IMR-90 (cell line): ENCODE measurements at regions not wholly inside any gene's neighbourhood (a gene's known extent, or its start where the extent isn't known, plus 50 kb on each side); places are given as distances from the start of the nearest gene placed in this dataset.

Experiments used
- ATAC-seq: fragments of 200-7000 bp; cut with Tn5 transposase; 2 replicates; pipeline ENCODE4 v1.9.1; 2020; ENCODE audit warnings: low read depth, mild to moderate bottlenecking, moderate library complexity
- BruUV-seq: library from RNA; stranded (reverse); fragments of 400-500 nt; replicated peaks from 2 replicates; lab custom pipeline; 2021; lab: Mats Ljungman, UMichigan
- CTCF ChIA-PET: fragments of 300-600 bp; formaldehyde crosslinking; extraction: SDS; loops from one replicate; lab custom pipeline; 2021; ENCODE audit warnings: antibody characterized with exemption; lab: Yijun Ruan, JAX
- POLR2A ChIA-PET: fragments of 300-600 bp; sonication (Branson Sonifier 250); formaldehyde crosslinking; loops from one replicate; lab custom pipeline; 2022; ENCODE audit warnings: antibody characterized with exemption; ENCODE audit not compliant: unreplicated experiment; lab: Charles Lee
- DNase-seq: peaks from one replicate; pipeline ENCODE4 v3.0.0; 2013
- H2AFZ ChIP-seq: replicated peaks from 2 replicates; pipeline ENCODE3; 2013; ENCODE audit warnings: low read length, mild to moderate bottlenecking; ENCODE audit not compliant: poor library complexity
- H2AK5ac ChIP-seq: 2 replicates; pipeline ENCODE4 v1.6.1; 2013; ENCODE audit warnings: low read depth, low read length, inconsistent platforms
- H2AK9ac ChIP-seq: replicated peaks from 2 replicates; pipeline ENCODE3; 2013; ENCODE audit warnings: mild to moderate bottlenecking, low read depth, low read length, moderate library complexity; ENCODE audit not compliant: poor library complexity
- H2BK120ac ChIP-seq: 2 replicates; pipeline ENCODE4 v1.6.1; 2013; ENCODE audit warnings: low read depth, low read length, inconsistent platforms
- H2BK15ac ChIP-seq: 3 replicates; pipeline ENCODE4 v1.6.1; 2013; ENCODE audit warnings: low read depth, low read length, inconsistent platforms
- H2BK20ac ChIP-seq: 2 replicates; pipeline ENCODE4 v1.6.1; 2013; ENCODE audit warnings: low read depth, mild to moderate bottlenecking, inconsistent platforms, low read length, moderate library complexity
- H2BK5ac ChIP-seq: 2 replicates; pipeline ENCODE4 v1.6.1; 2013; ENCODE audit warnings: mild to moderate bottlenecking, low read depth, low read length, inconsistent platforms; ENCODE audit not compliant: poor library complexity, severe bottlenecking
- H3K14ac ChIP-seq: replicated peaks from 2 replicates; pipeline ENCODE4 v1.6.1; 2013; ENCODE audit warnings: low read depth, low read length, inconsistent platforms
- H3K18ac ChIP-seq: 2 replicates; pipeline ENCODE4 v1.6.1; 2013; ENCODE audit warnings: low read depth, low read length, control low read depth
- H3K23ac ChIP-seq: 2 replicates; pipeline ENCODE4 v1.6.1; 2013; ENCODE audit warnings: low read depth, low read length, inconsistent platforms
- H3K27ac ChIP-seq: 2 replicates; pipeline ENCODE4 v1.5.1; 2013; ENCODE audit warnings: mild to moderate bottlenecking, control low read depth, low read length; ENCODE audit not compliant: insufficient read depth
- H3K27me3 ChIP-seq: 2 replicates; pipeline ENCODE4 v1.6.1; 2013; ENCODE audit warnings: low read length; ENCODE audit not compliant: control insufficient read depth, insufficient read depth
- H3K36me3 ChIP-seq: 2 replicates; pipeline ENCODE4 v1.6.1; 2013; ENCODE audit warnings: low read length, mixed read lengths; ENCODE audit not compliant: control insufficient read depth, insufficient read depth
- H3K4ac ChIP-seq: 2 replicates; pipeline ENCODE4 v1.6.1; 2013; ENCODE audit warnings: low read depth, low read length, inconsistent platforms
- H3K4me1 ChIP-seq: 2 replicates; pipeline ENCODE4 v1.6.1; 2013; ENCODE audit warnings: low read length, mixed read lengths; ENCODE audit not compliant: control insufficient read depth, insufficient read depth
- H3K4me2 ChIP-seq: 2 replicates; pipeline ENCODE4 v1.6.1; 2013; ENCODE audit warnings: low read depth, mild to moderate bottlenecking, control low read depth, low read length, moderate library complexity
- H3K4me3 ChIP-seq: 2 replicates; pipeline ENCODE4 v1.5.1; 2013; ENCODE audit warnings: low read depth, mild to moderate bottlenecking, control low read depth, low read length, moderate library complexity; ENCODE audit not compliant: insufficient read depth
- H3K56ac ChIP-seq: 2 replicates; pipeline ENCODE4 v1.6.1; 2013; ENCODE audit warnings: low read length, inconsistent platforms; ENCODE audit not compliant: insufficient read depth; ENCODE audit errors: extremely low read depth
- H3K79me1 ChIP-seq, 2 experiments: 2 replicates each; pipeline ENCODE4 v1.6.1; 2013; ENCODE audit warnings: low read length in 2 of 2, inconsistent platforms in 1 of 2, low read depth in 1 of 2
- H3K9ac ChIP-seq: 2 replicates; pipeline ENCODE4 v1.6.1; 2013; ENCODE audit warnings: low read depth, low read length, control low read depth
- H3K9me1 ChIP-seq: 2 replicates; pipeline ENCODE4 v1.6.1; 2013; ENCODE audit warnings: low read length, inconsistent platforms; ENCODE audit not compliant: insufficient read depth
- H3K9me3 ChIP-seq: 2 replicates; pipeline ENCODE4 v1.6.1; 2013; ENCODE audit warnings: low read length; ENCODE audit not compliant: control insufficient read depth, insufficient read depth
- H4K20me1 ChIP-seq: 2 replicates; pipeline ENCODE4 v1.6.1; 2013; ENCODE audit warnings: low read length, inconsistent platforms; ENCODE audit not compliant: insufficient read depth
- H4K5ac ChIP-seq: 2 replicates; pipeline ENCODE4 v1.6.1; 2013; ENCODE audit warnings: mild to moderate bottlenecking, low read depth, low read length, control low read depth
- H4K8ac ChIP-seq, 2 experiments: 2 replicates each; pipeline ENCODE4 v1.6.1; 2013; ENCODE audit warnings: low read depth in 2 of 2, low read length in 2 of 2, control low read depth in 1 of 2, inconsistent platforms in 1 of 2
- H4K91ac ChIP-seq: 2 replicates; pipeline ENCODE4 v1.6.1; 2013; ENCODE audit warnings: low read depth, low read length, inconsistent platforms; ENCODE audit not compliant: insufficient read depth
- BHLHE40 ChIP-seq: fragments of 150-350 bp; IDR thresholded peaks from 2 replicates; pipeline ENCODE4 v1.6.1; 2016; ENCODE audit warnings: mild to moderate bottlenecking, low read depth, low read length
- CEBPB ChIP-seq: IDR thresholded peaks from 2 replicates; pipeline ENCODE4 v1.6.1; 2012; ENCODE audit warnings: low read depth, low read length, improper control_type of control experiment
- CHD1 ChIP-seq: IDR thresholded peaks from 2 replicates; pipeline ENCODE4 v1.6.1; 2012; ENCODE audit warnings: low read depth, low read length, improper control_type of control experiment
- MAZ ChIP-seq: IDR thresholded peaks from 2 replicates; pipeline ENCODE4 v1.6.1; 2012; ENCODE audit warnings: low read depth, mild to moderate bottlenecking, low read length, improper control_type of control experiment, moderate library complexity, borderline replicate concordance
- NFE2L2 ChIP-seq: fragments of 150-350 bp; IDR thresholded peaks from 2 replicates; pipeline ENCODE4 v1.6.1; 2016; ENCODE audit warnings: low read depth, mild to moderate bottlenecking, low read length
- RCOR1 ChIP-seq: IDR thresholded peaks from 2 replicates; pipeline ENCODE4 v1.6.1; 2012; ENCODE audit warnings: mild to moderate bottlenecking, low read length, improper control_type of control experiment; ENCODE audit not compliant: insufficient replicate concordance
- WGBS, 2 experiments: methylation state at CpG; one replicate each; pipeline versions ENCODE4 v1.1.5 to v1.1.7; 2013; ENCODE audit warnings: missing lambda C conversion rate in 2 of 2; ENCODE audit not compliant: insufficient read length in 1 of 2; ENCODE audit errors: extremely low coverage in 2 of 2; 5-methylcytosine and 5-hydroxymethylcytosine counted together
- dilution Hi-C: fragments of 300-500 bp; cut with HindIII; formaldehyde crosslinking; loops from one replicate; pipeline ENCODE4 v1.14.3; 2018; ENCODE audit warnings: low sequenced_read_pairs; ENCODE audit not compliant: unreplicated experiment
- in situ Hi-C: fragments of 300-500 bp; cut with MboI; formaldehyde crosslinking; loops from 3 replicates; pipeline ENCODE4 v1.14.3; 2019; ENCODE audit warnings: low sequenced_read_pairs, inconsistent platforms, mixed read lengths
- intact Hi-C: fragments of 100-400 bp; cut with micrococcal nuclease; formaldehyde crosslinking; loops from 2 replicates; pipeline ENCODE4 v1.10.0; 2022

DNA sequence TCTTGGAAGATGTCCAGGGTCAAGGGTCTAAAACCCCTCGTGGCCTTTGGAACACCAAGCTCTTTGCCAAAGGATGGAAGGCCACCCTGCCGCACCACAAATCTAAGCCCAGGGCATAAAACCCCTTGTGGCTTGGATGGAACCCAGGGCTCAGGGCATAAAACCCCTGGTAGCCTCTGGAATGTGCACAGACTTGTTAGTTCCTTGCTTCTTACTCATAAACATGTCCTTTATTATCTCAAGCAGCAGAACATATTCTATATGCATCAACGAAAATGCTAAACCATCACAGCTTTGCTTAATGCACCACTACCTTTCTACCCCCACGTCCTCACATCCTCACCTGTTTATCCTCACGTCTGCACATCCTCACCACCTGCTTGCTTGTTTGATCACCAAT, 998.0 kb downstream of the DSC3 start:
- no peaks in the 10 kb centered on the region for H4K20me1 ChIP-seq
- H3K56ac ChIP-seq, result no peak overlapping the region
- H2AK9ac ChIP-seq, result no peak overlapping the region
- no peak overlapping the region for H3K14ac ChIP-seq
- no peaks in the 10 kb centered on the region for H3K9me1 ChIP-seq
- H3K4me1 ChIP-seq, result no peaks in the 10 kb centered on the region
- no peaks in the 10 kb centered on the region for H3K36me3 ChIP-seq
- intact Hi-C loops, result no loop called here
- H3K9ac ChIP-seq, result no peak overlapping the region
- no peak overlapping the region for H3K4me3 ChIP-seq
- H3K4ac ChIP-seq, result no peak overlapping the region
- no TSS peak for BruUV-seq
- H4K8ac ChIP-seq, result no peak overlapping the region
- ATAC-seq, result no peak
- no peak overlapping the region for H2BK15ac ChIP-seq
- TF ChIP-seq CHD1, result no peak
- no peak for TF ChIP-seq NFE2L2
- TF ChIP-seq MAZ, result no peak
- TF ChIP-seq CEBPB, result no peak
- TF ChIP-seq RCOR1, result no peak
- TF ChIP-seq BHLHE40, result no peak
- no peak overlapping the region for H2AFZ ChIP-seq
- no peak for DNase-seq
- POLR2A ChIA-PET, result no interaction called here
- H3K23ac ChIP-seq, result no peak overlapping the region
- no peaks in the 10 kb centered on the region for H3K79me1 ChIP-seq
- H4K5ac ChIP-seq, result no peak overlapping the region
- H2BK5ac ChIP-seq, result no peak overlapping the region
- 62% methylated on average over 4 of the region's 5 CpGs; no CpG with 5 or more reads in 1 of the 2 experiments for WGBS, 2 experiments
- no peak overlapping the region for H2AK5ac ChIP-seq
- H3K27ac ChIP-seq, result no peak overlapping the region
- dilution Hi-C loops, result no loop called here
- H2BK120ac ChIP-seq, result no peak overlapping the region
- CTCF ChIA-PET, result no interaction called here
- H4K91ac ChIP-seq, result no peak overlapping the region
- no peak overlapping the region for H3K18ac ChIP-seq
- peaks cover 7% of the 10 kb centered on the region; the same call in 1 of the 2 replicates for H3K9me3 ChIP-seq
- H3K27me3 ChIP-seq, result no peaks in the 10 kb centered on the region
- no peak overlapping the region for H2BK20ac ChIP-seq
- no peak overlapping the region for H3K4me2 ChIP-seq
- in situ Hi-C loops, result no loop called here
